GM12864 (cell line): ENCODE measurements at regions not wholly inside any gene's neighbourhood (a gene's known extent, or its start where the extent isn't known, plus 50 kb on each side); places are given as distances from the start of the nearest gene placed in this dataset.

ENCODE experiments used
- DNase-seq: peaks from one replicate; pipeline ENCODE4 v3.0.0-alpha.2; 2011; ENCODE audit warnings: low read depth
- H3K4me3 ChIP-seq: 2 replicates; pipeline ENCODE4 v1.5.1; 2011; ENCODE audit warnings: mild to moderate bottlenecking, low read depth, low read length, control low read depth
- CTCF ChIP-seq: IDR thresholded peaks from 2 replicates; pipeline ENCODE4 v1.5.1; 2011; ENCODE audit warnings: low read depth, mild to moderate bottlenecking, moderate library complexity, low read length, control low read depth, inconsistent platforms; ENCODE audit errors: missing control alignments

DNA sequence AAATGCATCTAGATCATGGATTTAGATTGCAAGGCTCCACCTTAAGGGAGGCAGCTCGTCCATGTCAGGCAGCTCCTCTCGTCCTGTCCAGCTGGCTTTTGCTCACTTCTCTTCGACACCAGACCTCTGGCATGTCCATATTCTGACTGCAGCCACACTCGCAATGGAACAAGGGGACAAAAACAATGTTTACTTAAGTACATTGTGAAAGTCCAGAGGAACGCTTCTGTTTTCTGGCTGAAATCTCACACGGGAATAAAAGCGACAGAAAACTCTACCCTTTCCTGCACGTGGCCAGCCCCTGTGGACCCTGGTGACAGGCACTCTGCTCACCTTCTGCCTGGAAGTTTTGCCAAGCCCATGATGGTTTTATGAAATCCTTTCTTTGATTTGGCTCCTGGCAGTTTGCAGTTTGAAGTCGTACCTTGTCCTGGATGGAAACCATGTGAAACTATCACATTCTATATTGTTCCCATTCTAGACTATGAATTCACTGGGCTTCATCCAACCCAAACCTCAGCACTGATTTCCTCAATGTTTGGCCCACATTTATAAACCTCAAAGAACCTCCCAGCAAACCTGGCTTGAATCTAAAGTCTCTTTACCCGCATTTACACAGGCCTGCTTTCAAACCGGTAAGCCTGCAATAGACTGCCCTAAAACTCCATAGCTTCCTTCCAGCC, 134.3 kb upstream of the PIEZO2 start:
- no peak overlapping the region for H3K4me3 ChIP-seq
- no peak for DNase-seq
- TF ChIP-seq CTCF = no peak

- TF ChIP-seq CTCF = no peak
- DNase-seq = no peak
- H3K4me3 ChIP-seq = no peak overlapping the region
These were observed 130.1 kb upstream of the PIEZO2 start for GRCh38 chr18:11279461-11279860.

- no peak for TF ChIP-seq CTCF
- no peak overlapping the region for H3K4me3 ChIP-seq
- no peak for DNase-seq
These were observed 127.3 kb upstream of the PIEZO2 start for GRCh38 chr18:11276678-11277077.

- no peak for TF ChIP-seq CTCF
- no peak for DNase-seq
These were observed 124.9 kb upstream of the PIEZO2 start for GRCh38 chr18:11274144-11274794.

DNA sequence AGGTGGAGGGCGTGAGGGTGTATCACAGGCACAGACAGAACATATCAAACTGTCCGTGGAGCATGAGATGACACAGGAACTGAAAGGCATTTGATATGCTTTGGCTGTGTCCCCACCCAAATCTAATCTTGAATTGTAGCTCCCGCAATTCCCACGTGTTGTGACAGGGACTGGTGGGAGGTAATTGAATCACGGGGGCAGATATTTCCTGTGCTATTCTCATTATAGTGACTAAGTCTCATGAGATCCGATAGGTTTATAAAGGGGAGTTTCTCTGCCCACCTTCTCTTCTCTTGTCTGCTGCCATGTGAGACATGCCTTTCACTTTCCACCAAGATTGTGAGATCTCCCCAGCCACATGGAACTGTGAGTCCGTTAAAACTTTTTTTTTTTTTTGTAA, 123.1 kb upstream of the PIEZO2 start:
- no peak overlapping the region for H3K4me3 ChIP-seq
- DNase-seq = no peak
- TF ChIP-seq CTCF = no peak

More at GRCh38 chr18:11274144-11274794, 124.9 kb upstream of the PIEZO2 start:
- no peak overlapping the region for H3K4me3 ChIP-seq

- no peak for DNase-seq
- H3K4me3 ChIP-seq = no peak overlapping the region
- no peak for TF ChIP-seq CTCF
These were observed 122.6 kb upstream of the PIEZO2 start for GRCh38 chr18:11271954-11272353.

DNA sequence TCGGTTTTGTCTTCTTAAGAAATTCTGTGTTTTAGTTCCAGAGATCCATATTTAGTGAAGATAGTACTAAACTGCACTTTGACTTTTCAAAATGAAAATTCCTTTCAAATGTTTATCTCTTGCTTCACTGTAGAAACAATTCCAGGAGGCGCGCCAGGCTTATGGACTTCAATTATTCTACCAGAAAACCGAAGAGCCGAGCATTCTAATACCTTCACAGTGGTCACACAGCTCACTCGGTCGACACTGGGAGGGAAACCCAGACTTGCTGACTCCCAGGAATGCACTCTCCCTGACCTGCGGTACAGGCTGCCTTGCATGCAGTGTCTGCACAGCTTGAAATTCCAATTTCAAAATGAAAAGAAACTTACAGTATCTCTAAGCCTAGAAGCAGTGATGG, 119.9 kb upstream of the PIEZO2 start:
- no peak overlapping the region for H3K4me3 ChIP-seq
- DNase-seq = no peak
- TF ChIP-seq CTCF = no peak
